RWPE2 (cell line): ENCODE measurements at regions not wholly inside any gene's neighbourhood (a gene's known extent, or its start where the extent isn't known, plus 50 kb on each side); places are given as distances from the start of the nearest gene placed in this dataset.

ENCODE experiments used
- ATAC-seq: fragments of 200-7000 bp; cut with Tn5 transposase; 3 replicates; pipeline ENCODE4 v1.9.1; 2021; ENCODE audit warnings: low read depth
- DNase-seq: peaks from one replicate; pipeline ENCODE4 v3.0.0-alpha.2; 2020; ENCODE audit warnings: low spot score
- H3K27ac ChIP-seq: fragments of 450-650 bp; 2 replicates; pipeline ENCODE4 v1.5.1; 2017; ENCODE audit warnings: mild to moderate bottlenecking; ENCODE audit not compliant: poor library complexity, severe bottlenecking
- H3K27me3 ChIP-seq: fragments of 250-450 bp; sonication (Bioruptor Pico); 2 replicates; pipeline ENCODE4 v1.5.1; 2021; ENCODE audit warnings: mild to moderate bottlenecking, moderate library complexity; ENCODE audit not compliant: insufficient read depth, poor library complexity, severe bottlenecking
- H3K36me3 ChIP-seq: fragments of 250-450 bp; sonication (Bioruptor Pico); 2 replicates; pipeline ENCODE4 v1.5.1; 2020; ENCODE audit warnings: low read depth, mild to moderate bottlenecking, moderate library complexity
- H3K4me1 ChIP-seq: fragments of 250-450 bp; sonication (Bioruptor Pico); 2 replicates; pipeline ENCODE4 v1.5.1; 2021; ENCODE audit warnings: mild to moderate bottlenecking, moderate library complexity; ENCODE audit not compliant: insufficient read depth, poor library complexity, severe bottlenecking
- H3K4me3 ChIP-seq: fragments of 250-450 bp; sonication (Bioruptor Pico); 2 replicates; pipeline ENCODE4 v1.5.1; 2021; ENCODE audit warnings: mild to moderate bottlenecking, moderate library complexity; ENCODE audit not compliant: severe bottlenecking
- H3K9me3 ChIP-seq: fragments of 250-450 bp; sonication (Bioruptor Pico); 2 replicates; pipeline ENCODE4 v1.5.1; 2021; ENCODE audit warnings: mild to moderate bottlenecking, moderate library complexity; ENCODE audit not compliant: severe bottlenecking
- CTCF ChIP-seq: fragments of 450-650 bp; IDR thresholded peaks from one replicate; pipeline ENCODE4 v1.5.1; 2017; ENCODE audit warnings: mild to moderate bottlenecking, moderate library complexity; ENCODE audit not compliant: poor library complexity, severe bottlenecking

- no peak for ATAC-seq
- Histone ChIP-seq H3K27me3 (no peaks in the 10 kb centered on the region), H3K4me1 (peaks cover 34% of the 10 kb centered on the region), H3K27ac (no peak overlapping the region), H3K36me3 (no peaks in the 10 kb centered on the region), H3K9me3 (no peaks in the 10 kb centered on the region), H3K4me3 (no peak overlapping the region)
- no peak for DNase-seq
- no peak for TF ChIP-seq CTCF
Observed at GRCh38 chr5:74314906-74315305, 325.6 kb downstream of the ENC1 start.

- H3K4me1 ChIP-seq = peaks cover 27% of the 10 kb centered on the region
- TF ChIP-seq CTCF = no peak
- no peak overlapping the region for H3K4me3 ChIP-seq
- no peak overlapping the region for H3K27ac ChIP-seq
- H3K27me3 ChIP-seq = no peaks in the 10 kb centered on the region
- H3K36me3 ChIP-seq = no peaks in the 10 kb centered on the region
- ATAC-seq (no peak), DNase-seq (no peak)
- no peaks in the 10 kb centered on the region for H3K9me3 ChIP-seq
Observed at GRCh38 chr5:74313896-74314295, 326.6 kb downstream of the ENC1 start.

- Histone ChIP-seq H3K4me3 (no peak overlapping the region), H3K36me3 (no peaks in the 10 kb centered on the region), H3K27ac (no peak overlapping the region), H3K9me3 (no peaks in the 10 kb centered on the region), H3K27me3 (no peaks in the 10 kb centered on the region), H3K4me1 (peaks cover 25% of the 10 kb centered on the region)
- DNase-seq = no peak
- ATAC-seq = no peak
- TF ChIP-seq CTCF = no peak
Observed at GRCh38 chr5:74312746-74313145, 327.8 kb downstream of the ENC1 start.

GRCh38 chr5:74311961-74312360, 328.6 kb downstream of the ENC1 start:
- H3K4me3 ChIP-seq = no peak overlapping the region
- H3K27me3 ChIP-seq = no peaks in the 10 kb centered on the region
- H3K9me3 ChIP-seq = no peaks in the 10 kb centered on the region
- DNase-seq (no peak), ATAC-seq (no peak)
- TF ChIP-seq CTCF = no peak
- peaks cover 24% of the 10 kb centered on the region for H3K4me1 ChIP-seq
- H3K36me3 ChIP-seq = no peaks in the 10 kb centered on the region
- H3K27ac ChIP-seq = no peak overlapping the region

GRCh38 chr5:74310997-74311930, 329.3 kb downstream of the ENC1 start:
- Histone ChIP-seq H3K27ac (no peak overlapping the region), H3K36me3 (no peaks in the 10 kb centered on the region), H3K4me1 (peaks cover 17% of the 10 kb centered on the region), H3K27me3 (no peaks in the 10 kb centered on the region), H3K4me3 (no peak overlapping the region), H3K9me3 (no peaks in the 10 kb centered on the region)
- no peak for TF ChIP-seq CTCF
- ATAC-seq = no peak
- no peak for DNase-seq
